ENCODE measurements at regions not wholly inside any gene's neighbourhood (a gene's known extent, or its start where the extent isn't known, plus 50 kb on each side); places are given as distances from the start of the nearest gene placed in this dataset.

- TF ChIP-seq CTCF (IDR thresholded peaks at IDR 0.05) (no peak), POLR2A (IDR thresholded peaks at IDR 0.05) (no peak)
These were observed 476.1 kb upstream of the DPP6 start for GRCh38 chr7:153576096-153576495.
